ENCODE measurements at regions not wholly inside any gene's neighbourhood (a gene's known extent, or its start where the extent isn't known, plus 50 kb on each side); places are given as distances from the start of the nearest gene placed in this dataset.

DNA sequence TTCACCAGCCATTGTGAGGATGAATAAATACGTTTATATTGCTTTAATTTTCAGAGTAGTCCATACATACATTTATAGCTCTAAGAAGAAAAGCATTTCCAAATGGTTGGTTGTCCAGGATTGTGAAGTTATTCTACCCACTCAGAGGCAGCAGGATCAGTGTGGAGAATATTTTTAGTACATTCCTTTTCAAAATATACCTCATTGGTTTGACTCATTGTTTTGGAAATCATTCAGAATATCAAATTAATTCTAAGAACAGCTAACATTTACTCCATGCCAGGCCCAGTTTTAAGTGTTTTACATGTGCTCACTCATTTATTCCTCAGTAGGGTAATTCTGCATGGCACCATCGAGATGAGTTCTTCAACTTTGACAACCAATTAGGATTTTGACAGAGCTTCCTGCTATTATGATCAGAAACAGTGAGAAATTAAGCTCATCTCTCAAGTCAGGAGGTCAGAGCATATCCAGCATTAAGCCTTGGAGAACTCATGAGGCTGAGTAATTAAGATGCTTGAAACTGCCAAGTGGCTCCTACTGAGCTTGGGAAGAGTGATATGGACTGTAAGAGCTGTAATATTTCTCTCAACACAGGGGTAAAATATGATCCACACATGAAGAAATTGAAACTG, 153.3 kb upstream of the CLEC14A start:
- Histone ChIP-seq H3K9ac (ENCODE audit: insufficient read depth, low read depth, low read length) (no peak overlapping the region), H3K27me3 (ENCODE audit: control insufficient read depth in 1 of 2, insufficient read depth in 2 of 2, low read length in 2 of 2) (no peaks in the 10 kb centered on the region), H4K20me1 (ENCODE audit: insufficient read depth, low read length) (no peaks in the 10 kb centered on the region), H3K36me3 (replicated peaks in 1 of 2; ENCODE audit: control insufficient read depth in 1 of 2, insufficient read depth in 2 of 2, low read length in 2 of 2) (no peaks in the 10 kb centered on the region), H3K4me3 (replicated peaks in 1 of 3; ENCODE audit: insufficient read depth in 1 of 3, low read depth in 2 of 3, low read length in 3 of 3) (no peak overlapping the region), H3K79me2 (ENCODE audit: insufficient read depth, low read length) (no peaks in the 10 kb centered on the region), H3K27ac (ENCODE audit: extremely low read length, insufficient read depth, low read length) (no peak overlapping the region), H3K4me2 (ENCODE audit: low read depth, low read length) (no peak overlapping the region), H3K9me3 (ENCODE audit: low read length) (no peaks in the 10 kb centered on the region), H2AFZ (ENCODE audit: low read length) (no peak overlapping the region), H3K4me1 (ENCODE audit: insufficient read depth, low read length) (no peaks in the 10 kb centered on the region)
- intact Hi-C loops (cut with micrococcal nuclease; ENCODE audit: unreplicated experiment) = no loop called here
- DNase-seq (ENCODE audit: low spot score) (no peak), FAIRE-seq (no peak), ATAC-seq (no peak)
- BruUV-seq (replicated peaks) = no TSS peak
- CTCF ChIA-PET (ENCODE audit: low intra/inter-chr PET ratio, low total read pairs) = no interaction called here
- in situ Hi-C loops (cut with HindIII; ENCODE audit: extremely low pct_ligation_motif_present, low pct_unique_long_range_greater_than_20kb) = no loop called here
- POLR2A ChIA-PET = no interaction called here
- TF ChIP-seq ZSCAN12 (CRISPR knock-in tag; IDR thresholded peaks at IDR 0.05) = no peak
- TF ChIP-seq MAF1 (CRISPR knock-in tag; IDR thresholded peaks at IDR 0.05; ENCODE audit: borderline replicate concordance) = no peak
- no peak for TF ChIP-seq ZNF644 (CRISPR knock-in tag; IDR thresholded peaks at IDR 0.05; ENCODE audit: low read depth)
- no peak for TF ChIP-seq ZNF44 (CRISPR knock-in tag; IDR thresholded peaks at IDR 0.05)
- no peak for TF ChIP-seq SIN3A (IDR thresholded peaks at IDR 0.05; ENCODE audit: borderline replicate concordance, low read depth, low read length)
- TF ChIP-seq KDM1A (CRISPR knock-in tag; IDR thresholded peaks at IDR 0.05) = no peak
- TF ChIP-seq U2AF2 (IDR thresholded peaks at IDR 0.05; ENCODE audit: low read depth, low read length) = no peak
- 0% methylated on average over 2 of the region's 2 CpGs for WGBS (ENCODE audit: low lambda C conversion rate)

DNA sequence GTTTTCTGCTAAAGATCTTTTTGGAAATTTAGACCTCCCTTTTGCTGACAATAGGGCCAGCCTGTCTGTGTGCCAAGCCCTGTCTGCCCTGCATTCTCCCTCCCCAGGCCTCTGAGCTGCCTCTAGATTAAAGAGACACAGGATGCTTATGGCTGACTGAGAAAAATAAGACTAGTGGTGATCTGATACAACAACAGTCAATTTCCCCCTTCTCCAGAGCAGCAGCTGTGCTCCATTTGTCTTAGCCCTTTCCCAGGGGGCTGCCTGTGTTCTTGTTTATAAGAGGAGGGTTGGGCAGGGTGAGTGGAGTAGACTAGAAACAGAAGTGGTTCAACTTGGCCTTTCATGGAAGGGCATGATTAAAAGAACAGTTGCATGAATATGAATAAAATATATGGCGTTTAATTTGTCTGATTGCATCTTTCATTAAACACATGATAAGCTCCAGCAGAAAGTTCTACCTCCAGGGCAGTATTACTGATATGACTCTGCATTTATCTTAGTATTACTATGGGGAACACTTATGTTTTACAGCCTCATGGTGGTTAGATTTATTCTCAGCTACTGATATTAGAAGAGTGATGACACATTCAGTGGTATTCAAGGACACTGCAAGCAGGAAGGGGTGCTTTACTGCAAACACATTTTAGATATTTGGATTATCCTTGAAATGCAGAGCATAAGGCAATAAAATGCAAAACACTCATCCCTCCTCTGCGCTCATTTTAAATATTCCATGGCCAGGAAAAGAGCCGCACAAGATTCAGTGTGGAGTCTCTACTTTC, 150.2 kb upstream of the CLEC14A start:
- Histone ChIP-seq H3K27me3 (ENCODE audit: control insufficient read depth in 1 of 2, insufficient read depth in 2 of 2, low read length in 2 of 2) (no peaks in the 10 kb centered on the region), H3K9me3 (ENCODE audit: low read length) (no peaks in the 10 kb centered on the region), H3K4me2 (ENCODE audit: low read depth, low read length) (no peak overlapping the region), H4K20me1 (ENCODE audit: insufficient read depth, low read length) (no peaks in the 10 kb centered on the region), H3K9ac (ENCODE audit: insufficient read depth, low read depth, low read length) (no peak overlapping the region), H3K4me1 (ENCODE audit: insufficient read depth, low read length) (no peaks in the 10 kb centered on the region), H3K79me2 (ENCODE audit: insufficient read depth, low read length) (no peaks in the 10 kb centered on the region), H3K36me3 (replicated peaks in 1 of 2; ENCODE audit: control insufficient read depth in 1 of 2, insufficient read depth in 2 of 2, low read length in 2 of 2) (no peaks in the 10 kb centered on the region), H3K4me3 (replicated peaks in 1 of 3; ENCODE audit: insufficient read depth in 1 of 3, low read depth in 2 of 3, low read length in 3 of 3) (no peak overlapping the region), H2AFZ (ENCODE audit: low read length) (no peak overlapping the region), H3K27ac (ENCODE audit: extremely low read length, insufficient read depth, low read length) (no peak overlapping the region)
- CTCF ChIA-PET (ENCODE audit: low intra/inter-chr PET ratio, low total read pairs) = no interaction called here
- ATAC-seq (peak; percentile 75), FAIRE-seq (no peak), DNase-seq (ENCODE audit: low spot score) (no peak)
- intact Hi-C loops (cut with micrococcal nuclease; ENCODE audit: unreplicated experiment) = no loop called here
- in situ Hi-C loops (cut with HindIII; ENCODE audit: extremely low pct_ligation_motif_present, low pct_unique_long_range_greater_than_20kb) = no loop called here
- POLR2A ChIA-PET = no interaction called here
- no TSS peak for BruUV-seq (replicated peaks)
- WGBS (ENCODE audit: low lambda C conversion rate) = 64% methylated on average over 3 of the region's 3 CpGs
- TF ChIP-seq ZNF121 (CRISPR knock-in tag; IDR thresholded peaks at IDR 0.05) = no peak
- no peak for TF ChIP-seq ZNF10 (CRISPR knock-in tag; IDR thresholded peaks at IDR 0.05; ENCODE audit: borderline replicate concordance, low read depth)
- no peak for TF ChIP-seq CSRNP2 (CRISPR knock-in tag; conservative IDR thresholded peaks at IDR 0.05; ENCODE audit: low read depth)
- no peak for TF ChIP-seq MIXL1 (CRISPR knock-in tag; IDR thresholded peaks at IDR 0.05)
- no peak for TF ChIP-seq MZF1 (CRISPR knock-in tag; IDR thresholded peaks at IDR 0.05; ENCODE audit: borderline replicate concordance)
- no peak for TF ChIP-seq PREB (CRISPR knock-in tag; IDR thresholded peaks at IDR 0.05)
- no peak for TF ChIP-seq ZNF562 (CRISPR knock-in tag; IDR thresholded peaks at IDR 0.05; ENCODE audit: borderline replicate concordance)
- no peak for TF ChIP-seq DNMT3B (CRISPR knock-in tag; conservative IDR thresholded peaks at IDR 0.05)
- no peak for TF ChIP-seq PTBP1 (IDR thresholded peaks at IDR 0.05; ENCODE audit: low read depth, low read length, poor library complexity, severe bottlenecking)
- no peak for TF ChIP-seq ZMYM4 (CRISPR knock-in tag; IDR thresholded peaks at IDR 0.05)

Data from HepG2 (cell line).